ENCODE measurements at regions not wholly inside any gene's neighbourhood (a gene's known extent, or its start where the extent isn't known, plus 50 kb on each side); places are given as distances from the start of the nearest gene placed in this dataset.

DNA sequence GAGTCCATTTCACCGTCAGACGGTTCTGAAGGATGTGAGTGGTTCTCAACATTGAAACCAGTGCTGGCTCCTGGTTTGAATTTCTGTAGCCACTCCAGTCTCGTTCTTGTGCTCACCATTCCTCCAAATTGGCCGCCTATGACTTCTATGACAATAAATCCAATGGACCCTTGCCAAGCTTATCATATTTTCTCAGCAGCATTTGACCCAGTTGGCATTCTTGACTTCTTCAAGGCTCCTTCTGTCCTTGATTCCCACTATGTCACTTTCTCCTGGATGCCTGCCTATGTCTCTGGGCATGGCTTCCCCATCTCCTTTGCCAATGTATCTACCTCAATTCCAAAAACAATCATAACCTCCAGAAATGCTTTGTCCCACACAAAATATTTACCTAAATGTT is 756.0 kb upstream of the NRSN1 start:
- TF ChIP-seq EP300 (IDR thresholded peaks at IDR 0.05), result no peak
- no peak for TF ChIP-seq POLR2AphosphoS5 (IDR thresholded peaks at IDR 0.05)
- TF ChIP-seq POLR2A (IDR thresholded peaks at IDR 0.05), result no peak
- TF ChIP-seq, protein P1, sequence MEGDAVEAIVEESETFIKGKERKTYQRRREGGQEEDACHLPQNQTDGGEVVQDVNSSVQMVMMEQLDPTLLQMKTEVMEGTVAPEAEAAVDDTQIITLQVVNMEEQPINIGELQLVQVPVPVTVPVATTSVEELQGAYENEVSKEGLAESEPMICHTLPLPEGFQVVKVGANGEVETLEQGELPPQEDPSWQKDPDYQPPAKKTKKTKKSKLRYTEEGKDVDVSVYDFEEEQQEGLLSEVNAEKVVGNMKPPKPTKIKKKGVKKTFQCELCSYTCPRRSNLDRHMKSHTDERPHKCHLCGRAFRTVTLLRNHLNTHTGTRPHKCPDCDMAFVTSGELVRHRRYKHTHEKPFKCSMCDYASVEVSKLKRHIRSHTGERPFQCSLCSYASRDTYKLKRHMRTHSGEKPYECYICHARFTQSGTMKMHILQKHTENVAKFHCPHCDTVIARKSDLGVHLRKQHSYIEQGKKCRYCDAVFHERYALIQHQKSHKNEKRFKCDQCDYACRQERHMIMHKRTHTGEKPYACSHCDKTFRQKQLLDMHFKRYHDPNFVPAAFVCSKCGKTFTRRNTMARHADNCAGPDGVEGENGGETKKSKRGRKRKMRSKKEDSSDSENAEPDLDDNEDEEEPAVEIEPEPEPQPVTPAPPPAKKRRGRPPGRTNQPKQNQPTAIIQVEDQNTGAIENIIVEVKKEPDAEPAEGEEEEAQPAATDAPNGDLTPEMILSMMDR (IDR thresholded peaks at IDR 0.05), result no peak
- Histone ChIP-seq H3K27ac (no peak overlapping the region), H3K36me3 (no peaks in the 10 kb centered on the region), H3K27me3 (no peaks in the 10 kb centered on the region), H3K4me1 (no peaks in the 10 kb centered on the region), H3K4me3 (no peak overlapping the region), H3K9me3 (no peaks in the 10 kb centered on the region)
- intact Hi-C loops (cut with DNase I), result no loop called here
- DNase-seq, result no peak
- WGBS, 2 donors, result 80 to 91% methylated on average over 4 of the region's 4 CpGs

DNA sequence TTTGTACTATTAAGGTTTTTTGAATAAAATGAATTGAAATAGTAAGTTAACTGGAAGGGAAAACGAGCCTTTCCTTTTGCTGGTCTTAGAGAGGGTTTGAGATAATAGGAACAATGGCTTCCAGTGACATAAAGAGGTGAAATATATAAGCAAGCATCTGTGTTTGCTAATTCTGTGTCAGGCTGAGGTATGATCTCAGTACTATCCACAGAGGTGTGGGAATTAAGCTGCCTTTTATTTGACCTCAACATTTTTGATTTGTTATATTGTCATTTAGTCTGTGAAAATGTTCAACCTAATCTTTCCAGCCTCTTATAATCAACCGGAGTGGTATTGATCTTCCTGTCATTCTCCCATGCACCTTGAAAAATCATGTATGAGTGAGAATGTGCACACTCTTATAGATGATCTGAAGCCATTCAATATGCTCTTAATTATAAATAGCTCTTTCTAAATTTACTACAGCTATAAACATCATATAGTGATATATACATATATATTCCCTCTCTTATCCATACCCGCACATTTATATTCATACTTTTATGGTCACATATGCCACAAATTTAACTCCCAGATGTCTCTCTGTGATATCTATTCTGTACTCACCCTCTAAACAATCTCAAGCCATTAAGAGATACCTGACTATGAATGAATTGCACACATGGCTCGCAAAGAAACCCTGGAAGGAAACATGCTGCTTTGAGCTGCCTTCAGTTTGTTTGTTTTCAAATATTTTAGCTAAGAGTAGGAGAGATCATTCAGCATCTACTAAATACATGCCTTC is 754.7 kb upstream of the NRSN1 start:
- Histone ChIP-seq H3K4me3 (no peak overlapping the region), H3K27me3 (no peaks in the 10 kb centered on the region), H3K9me3 (no peaks in the 10 kb centered on the region), H3K4me1 (no peaks in the 10 kb centered on the region), H3K36me3 (no peaks in the 10 kb centered on the region), H3K27ac (no peak overlapping the region)
- intact Hi-C loops (cut with DNase I), result no loop called here
- 51 to 63% methylated on average over 4 of the region's 4 CpGs for whole genome bisulfite sequencing, 2 donors
- TF ChIP-seq POLR2AphosphoS5 (IDR thresholded peaks at IDR 0.05) (no peak), EP300 (IDR thresholded peaks at IDR 0.05) (no peak), POLR2A (IDR thresholded peaks at IDR 0.05) (no peak)
- TF ChIP-seq, protein P1 (IDR thresholded peaks at IDR 0.05), result no peak
- no peak for DNase-seq

DNA sequence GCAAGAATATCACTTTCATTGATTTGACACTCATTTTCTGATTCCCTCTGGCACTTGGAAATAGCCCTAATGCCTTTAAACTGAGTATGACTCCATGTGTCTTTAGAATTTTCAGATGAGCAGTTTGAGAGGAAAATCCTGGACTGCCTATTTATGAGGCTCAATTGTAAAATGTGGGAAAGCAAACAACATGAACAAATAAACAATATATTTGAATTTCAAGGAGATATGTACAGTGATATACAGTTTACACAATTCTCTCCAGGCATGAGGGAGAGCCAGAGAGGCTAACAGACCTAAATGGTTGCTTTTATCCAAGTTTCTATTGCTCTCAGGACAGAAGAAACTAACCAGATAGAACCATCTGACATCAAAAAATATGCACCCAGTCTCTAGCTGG is 748.2 kb upstream of the NRSN1 start:
- no peak overlapping the region for H3K4me3 ChIP-seq

DNA sequence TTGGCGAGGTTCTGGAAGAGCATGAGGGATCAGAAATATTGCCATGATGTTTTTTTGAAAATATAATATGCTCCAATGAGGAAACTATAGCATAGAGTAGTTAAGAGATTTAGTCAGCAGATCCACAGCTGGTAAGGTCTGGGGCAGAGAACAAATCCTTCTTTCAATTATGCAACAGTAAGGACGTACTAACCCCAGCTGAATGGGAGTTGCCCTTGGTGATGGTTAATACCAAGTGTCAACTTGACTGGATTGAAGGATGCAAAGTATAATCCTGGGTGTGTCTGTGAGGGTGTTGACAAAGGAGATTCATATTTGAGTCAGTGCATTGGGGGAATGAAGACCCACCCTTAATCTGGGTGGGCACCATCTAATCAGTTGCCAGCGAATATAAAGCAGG is 745.5 kb upstream of the NRSN1 start:
- 84 to 94% methylated on average over 3 of the region's 3 CpGs for WGBS, 2 donors
- TF ChIP-seq POLR2AphosphoS5 (IDR thresholded peaks at IDR 0.05), result no peak
- H3K36me3 ChIP-seq, result no peaks in the 10 kb centered on the region
- H3K27me3 ChIP-seq, result no peaks in the 10 kb centered on the region
- no peak for DNase-seq
- H3K4me1 ChIP-seq, result no peaks in the 10 kb centered on the region
- no peaks in the 10 kb centered on the region for H3K9me3 ChIP-seq
- no peak overlapping the region for H3K4me3 ChIP-seq
- H3K27ac ChIP-seq, result no peak overlapping the region
- intact Hi-C loops (cut with DNase I), result no loop called here

More for the DNA sequence above, 748.2 kb upstream of the NRSN1 start:
- no peak for DNase-seq
- no peak overlapping the region for H3K27ac ChIP-seq
- TF ChIP-seq POLR2A (IDR thresholded peaks at IDR 0.05) (no peak), POLR2AphosphoS5 (IDR thresholded peaks at IDR 0.05) (no peak), EP300 (IDR thresholded peaks at IDR 0.05) (no peak)
- TF ChIP-seq, protein P1 (IDR thresholded peaks at IDR 0.05), result no peak
- no peaks in the 10 kb centered on the region for H3K27me3 ChIP-seq
- no peaks in the 10 kb centered on the region for H3K36me3 ChIP-seq
- no peaks in the 10 kb centered on the region for H3K4me1 ChIP-seq
- no peaks in the 10 kb centered on the region for H3K9me3 ChIP-seq
- intact Hi-C loops (cut with DNase I), result no loop called here

DNA sequence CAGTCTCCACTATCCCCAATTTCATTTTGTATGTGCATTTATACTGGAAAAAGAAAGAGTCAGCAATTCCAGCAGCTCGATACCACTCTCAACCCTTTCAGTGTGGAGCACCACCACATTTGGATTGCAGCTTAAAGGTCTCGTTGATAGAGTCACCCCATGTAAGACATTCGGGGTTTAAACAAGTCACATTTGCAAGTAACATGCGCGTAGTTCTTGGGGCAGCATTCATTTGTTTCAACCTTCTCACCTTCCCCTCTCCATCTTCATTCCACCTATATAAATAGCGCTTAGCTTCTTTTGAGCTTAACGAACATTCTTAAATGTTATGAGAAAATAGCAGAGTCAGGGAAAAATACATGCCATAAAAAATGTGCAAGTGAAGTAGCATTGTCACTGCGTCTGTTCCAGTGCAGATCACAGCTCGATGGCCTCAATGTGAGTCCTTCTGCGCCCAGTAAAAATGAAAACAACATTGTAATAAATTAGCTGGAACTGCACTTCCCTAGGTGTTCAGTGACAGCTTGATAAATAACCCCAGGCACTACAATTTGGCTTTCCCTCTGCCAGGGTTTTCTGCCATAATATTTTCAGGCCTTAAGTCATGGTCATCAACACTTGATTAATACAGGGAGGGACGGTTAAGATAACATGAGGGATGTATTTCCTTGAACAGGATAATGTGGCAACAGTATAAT is 737.8 kb upstream of the NRSN1 start:
- Histone ChIP-seq H3K9me3 (no peaks in the 10 kb centered on the region), H3K27ac (no peak overlapping the region), H3K4me3 (no peak overlapping the region), H3K36me3 (no peaks in the 10 kb centered on the region), H3K27me3 (no peaks in the 10 kb centered on the region), H3K4me1 (no peaks in the 10 kb centered on the region)
- no peak for DNase-seq
- TF ChIP-seq POLR2A (IDR thresholded peaks at IDR 0.05) (no peak), POLR2AphosphoS5 (IDR thresholded peaks at IDR 0.05) (no peak), EP300 (IDR thresholded peaks at IDR 0.05) (no peak)
- TF ChIP-seq, protein P1 (IDR thresholded peaks at IDR 0.05), result no peak
- WGBS, 2 donors, result 87 to 90% methylated on average over 11 of the region's 11 CpGs
- intact Hi-C loops (cut with DNase I), result no loop called here

All from sigmoid colon (tissue), 6 donors.